BJ (cell line): ENCODE measurements at regions not wholly inside any gene's neighbourhood (a gene's known extent, or its start where the extent isn't known, plus 50 kb on each side); places are given as distances from the start of the nearest gene placed in this dataset.
"Not testable (repeated sequence)": the region's sequence is repeated elsewhere in the genome, so short reads cannot be mapped to it uniquely, and the experiment has no call there.

Experiments used
- CTCF ChIA-PET: fragments of 350-600 bp; formaldehyde crosslinking; extraction: SDS; loops from one replicate; lab custom pipeline; 2021; ENCODE audit warnings: antibody characterized with exemption, inconsistent platforms; lab: Yijun Ruan, JAX
- POLR2A ChIA-PET: fragments of 300-600 bp; sonication (Branson Sonifier 250); formaldehyde crosslinking; extraction: SDS; loops from one replicate; lab custom pipeline; 2021; ENCODE audit warnings: antibody characterized with exemption; lab: Charles Lee
- DNase-seq: peaks from one replicate; pipeline ENCODE4 v3.0.0-alpha.2; 2011; ENCODE audit warnings: low read depth
- H3K27me3 ChIP-seq: 2 replicates; pipeline ENCODE4 v1.6.0; 2011; ENCODE audit warnings: low read length; ENCODE audit not compliant: control insufficient read depth, insufficient read depth
- H3K36me3 ChIP-seq: 2 replicates; pipeline ENCODE4 v1.5.1; 2011; ENCODE audit warnings: low read length; ENCODE audit not compliant: control insufficient read depth, insufficient read depth
- H3K4me3 ChIP-seq: 2 replicates; pipeline ENCODE4 v1.5.1; 2011; ENCODE audit warnings: low read depth, mild to moderate bottlenecking, control low read depth, low read length
- CTCF ChIP-seq: IDR thresholded peaks from 2 replicates; pipeline ENCODE4 v1.5.1; 2011; ENCODE audit warnings: low read depth, mild to moderate bottlenecking, control low read depth, inconsistent platforms, low read length, moderate library complexity; ENCODE audit not compliant: insufficient read depth

GRCh38 chr5:168135897-168136296 is 155.5 kb upstream of the WWC1 start:
- Histone ChIP-seq H3K27me3 (no peaks in the 10 kb centered on the region), H3K4me3 (no peak overlapping the region), H3K36me3 (no peaks in the 10 kb centered on the region)
- no peak for TF ChIP-seq CTCF
- ChIA-PET POLR2A (no interaction called here), CTCF (interaction anchor here (1.0 to 1.4 kb wide), 2 partner anchors 13 to 20 kb away, joined by 3 read pairs; no protein-coding TSS in a partner anchor)
- DNase-seq: no peak

GRCh38 chr5:168136340-168136739 is 155.1 kb upstream of the WWC1 start:
- ChIA-PET CTCF (interaction anchor here (1.0 to 1.4 kb wide), 2 partner anchors 12 to 20 kb away, joined by 3 read pairs; no protein-coding TSS in a partner anchor), POLR2A (no interaction called here)
- DNase-seq: no peak
- no peak for TF ChIP-seq CTCF
- no peaks in the 10 kb centered on the region for H3K27me3 ChIP-seq
- H3K36me3 ChIP-seq: no peaks in the 10 kb centered on the region
- H3K4me3 ChIP-seq: no peak overlapping the region

- no peak for TF ChIP-seq CTCF
- ChIA-PET POLR2A (no interaction called here), CTCF (no interaction called here)
- Histone ChIP-seq H3K4me3 (no peak overlapping the region), H3K36me3 (no peaks in the 10 kb centered on the region), H3K27me3 (no peaks in the 10 kb centered on the region)
- DNase-seq: no peak
Measured at GRCh38 chr5:168137265-168137664, 154.2 kb upstream of the WWC1 start.

- TF ChIP-seq CTCF: no peak
- no peak for DNase-seq
- no peak overlapping the region for H3K4me3 ChIP-seq
- ChIA-PET POLR2A (no interaction called here), CTCF (interaction anchor here (0.8 kb wide), 1 partner anchor 121 kb away, joined by 3 read pairs; no protein-coding TSS in a partner anchor)
- no peaks in the 10 kb centered on the region for H3K27me3 ChIP-seq
- no peaks in the 10 kb centered on the region for H3K36me3 ChIP-seq
Measured at GRCh38 chr5:168140241-168140640, 151.2 kb upstream of the WWC1 start.

GRCh38 chr5:168142402-168142801 is 149.0 kb upstream of the WWC1 start:
- CTCF ChIA-PET: no interaction called here
- Histone ChIP-seq H3K36me3 (no peaks in the 10 kb centered on the region), H3K4me3 (no peak overlapping the region), H3K27me3 (no peaks in the 10 kb centered on the region)
- POLR2A ChIA-PET: no interaction called here
- no peak for DNase-seq
- TF ChIP-seq CTCF: no peak

GRCh38 chr5:168143521-168143920 is 147.9 kb upstream of the WWC1 start:
- CTCF ChIA-PET: interaction anchor here (0.6 kb wide), 1 partner anchor 1627 kb away, joined by 3 read pairs; no protein-coding TSS in a partner anchor
- H3K36me3 ChIP-seq, DNase-seq, H3K27me3 ChIP-seq, H3K4me3 ChIP-seq, POLR2A ChIA-PET: not testable (repeated sequence)
